PFSK-1 (cell line): ENCODE measurements at regions not wholly inside any gene's neighbourhood (a gene's known extent, or its start where the extent isn't known, plus 50 kb on each side); places are given as distances from the start of the nearest gene placed in this dataset.

Source experiments
- POLR2AphosphoS5 ChIP-seq: IDR thresholded peaks from 2 replicates; pipeline ENCODE4 v1.6.1; 2012; ENCODE audit warnings: low read depth, mild to moderate bottlenecking, control low read depth, low read length, moderate library complexity
- TAF1 ChIP-seq: IDR thresholded peaks from 2 replicates; pipeline ENCODE4 v1.6.1; 2012; ENCODE audit warnings: low read length, control low read depth, borderline replicate concordance; ENCODE audit not compliant: insufficient read depth

DNA sequence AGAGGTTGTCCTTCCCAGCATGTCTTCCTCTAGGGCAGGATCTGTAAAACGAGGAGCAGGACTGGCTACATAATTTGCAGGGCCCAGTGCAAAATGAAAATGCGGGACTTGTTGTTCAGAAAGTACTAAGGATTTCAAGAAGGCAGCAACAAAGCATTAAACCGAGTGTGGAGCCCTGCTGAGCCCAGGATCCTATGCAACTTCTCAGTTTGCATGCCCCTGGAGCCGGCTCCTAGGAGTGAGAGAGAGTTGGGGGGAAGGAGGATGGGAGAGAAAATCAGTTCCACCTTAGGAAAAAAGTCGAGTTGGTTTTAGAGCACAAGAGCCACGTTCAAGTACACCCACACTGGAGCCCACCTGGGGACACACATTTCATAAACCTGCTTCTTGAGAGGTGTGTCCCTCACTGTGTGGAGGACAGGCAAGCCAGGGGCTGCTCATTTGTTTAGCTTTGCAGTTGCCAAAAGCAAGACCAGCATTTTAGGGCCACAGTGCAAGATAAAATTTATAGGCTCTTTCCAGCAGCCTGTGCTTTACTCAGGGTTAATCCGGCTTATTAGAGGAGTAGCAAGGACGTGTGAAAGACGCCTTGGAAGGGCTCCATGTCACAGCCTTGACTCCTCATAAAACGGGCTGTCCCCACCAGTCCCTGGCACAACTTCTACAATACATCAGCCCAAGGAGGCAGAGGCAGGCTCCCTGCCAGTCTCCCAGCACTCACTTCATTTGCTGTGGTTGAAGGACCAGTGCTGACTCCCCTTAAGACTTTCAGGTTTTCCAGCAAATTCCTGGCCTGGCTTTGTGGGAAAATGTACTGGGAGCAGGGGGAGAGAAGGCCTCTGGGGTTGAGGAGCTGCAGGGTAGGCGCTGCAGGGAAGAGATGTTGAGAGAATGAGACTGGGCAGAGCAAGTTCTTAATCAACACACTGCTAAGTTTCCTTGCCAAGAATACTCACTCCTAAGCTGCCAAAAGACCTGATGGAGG, 159.7 kb upstream of the SEMA6A start:
- TF ChIP-seq TAF1 (no peak), POLR2AphosphoS5 (no peak)
